CD14-positive monocyte (primary cell): ENCODE measurements at regions not wholly inside any gene's neighbourhood (a gene's known extent, or its start where the extent isn't known, plus 50 kb on each side); places are given as distances from the start of the nearest gene placed in this dataset.

ENCODE experiments used
- DNase-seq, 3 donors: peaks; one replicate each; pipeline ENCODE4 v3.0.0-alpha.2; 2011 to 2022
- H2AFZ ChIP-seq: 2 replicates; pipeline ENCODE4 v1.6.0; 2012; ENCODE audit warnings: mild to moderate bottlenecking, low read depth, low read length, inconsistent platforms; ENCODE audit not compliant: insufficient read depth, poor library complexity, severe bottlenecking
- H3K27ac ChIP-seq, 2 donors: 1 replicate in 1 of 2; 2 replicates in 1 of 2; pipeline ENCODE4 v1.5.1; 2012 to 2013; ENCODE audit warnings: low read length in 2 of 2, control low read depth in 1 of 2, inconsistent platforms in 1 of 2, low read depth in 1 of 2, mild to moderate bottlenecking in 1 of 2
- H3K27me3 ChIP-seq, 2 donors: one replicate each; pipeline versions ENCODE4 v1.6.0 to v1.6.1; 2011 to 2013; ENCODE audit warnings: low read length in 2 of 2; ENCODE audit not compliant: control insufficient read depth in 2 of 2, insufficient read depth in 2 of 2
- H3K36me3 ChIP-seq, 2 donors: replicated peaks in 1 of 2; 1 replicate in 1 of 2; 2 replicates in 1 of 2; pipeline versions ENCODE4 v1.5.1 to v1.6.1; 2012 to 2013; ENCODE audit warnings: low read length in 2 of 2, control low read depth in 1 of 2, inconsistent platforms in 1 of 2, mild to moderate bottlenecking in 1 of 2; ENCODE audit not compliant: insufficient read depth in 2 of 2, control insufficient read depth in 1 of 2
- H3K4me1 ChIP-seq, 2 donors: 1 replicate in 1 of 2; 2 replicates in 1 of 2; pipeline versions ENCODE4 v1.5.1 to v1.6.1; 2012 to 2013; ENCODE audit warnings: low read length in 2 of 2, control low read depth in 1 of 2, inconsistent platforms in 1 of 2, mild to moderate bottlenecking in 1 of 2, moderate library complexity in 1 of 2; ENCODE audit not compliant: insufficient read depth in 2 of 2, control insufficient read depth in 1 of 2
- H3K4me2 ChIP-seq: replicated peaks from 2 replicates; pipeline ENCODE3; 2012; ENCODE audit warnings: low read length, moderate library complexity, mild to moderate bottlenecking; ENCODE audit not compliant: poor library complexity, severe bottlenecking; ENCODE audit errors: extremely low read depth
- H3K4me3 ChIP-seq, 3 experiments: fragments of 200-600 bp in 1 of 3; sonication (generic) in 1 of 3; replicated peaks in 1 of 3; 1 replicate in 2 of 3; 2 replicates in 1 of 3; pipeline ENCODE4 v1.5.1; 2011 to 2013; ENCODE audit warnings: low read length in 3 of 3, mild to moderate bottlenecking in 3 of 3, control low read depth in 2 of 3, low read depth in 2 of 3, inconsistent platforms in 1 of 3, moderate library complexity in 1 of 3
- H3K79me2 ChIP-seq: 2 replicates; pipeline ENCODE4 v1.6.0; 2012; ENCODE audit warnings: mild to moderate bottlenecking, control low read depth, inconsistent platforms, low read length, moderate library complexity; ENCODE audit not compliant: insufficient read depth
- H3K9ac ChIP-seq: 2 replicates; pipeline ENCODE4 v1.6.0; 2017; ENCODE audit warnings: low read length, mild to moderate bottlenecking; ENCODE audit not compliant: insufficient read depth, poor library complexity, severe bottlenecking
- H3K9me3 ChIP-seq, 2 donors: replicated peaks in 1 of 2; 1 replicate in 1 of 2; 2 replicates in 1 of 2; pipeline versions ENCODE4 v1.5.1 to v1.6.1; 2012 to 2013; ENCODE audit warnings: low read length in 2 of 2, control low read depth in 1 of 2; ENCODE audit not compliant: control insufficient read depth in 1 of 2, insufficient read depth in 1 of 2
- H4K20me1 ChIP-seq: 2 replicates; pipeline ENCODE4 v1.6.0; 2012; ENCODE audit warnings: mild to moderate bottlenecking, low read length, control low read depth, moderate library complexity; ENCODE audit not compliant: insufficient read depth
- H3K27ac Mint-ChIP-seq, 7 donors: one replicate each; pipeline ENCODE4 v1.8.0; 2020; ENCODE audit warnings: mild to moderate bottlenecking in 7 of 7, mixed read lengths in 7 of 7, moderate library complexity in 6 of 7, inconsistent platforms in 2 of 7
- H3K27me3 Mint-ChIP-seq, 3 donors: one replicate each; pipeline ENCODE4 v1.8.0; 2021 to 2022; ENCODE audit warnings: low read depth in 3 of 3, mild to moderate bottlenecking in 3 of 3, mixed read lengths in 3 of 3, moderate library complexity in 3 of 3, inconsistent platforms in 1 of 3
- H3K36me3 Mint-ChIP-seq, 2 donors: one replicate each; pipeline ENCODE4 v1.8.0; 2020; ENCODE audit warnings: mixed read lengths in 2 of 2, inconsistent platforms in 1 of 2, mild to moderate bottlenecking in 1 of 2
- H3K4me1 Mint-ChIP-seq: one replicate; pipeline ENCODE4 v1.8.0; 2020; ENCODE audit warnings: mild to moderate bottlenecking, mixed read lengths
- H3K4me3 Mint-ChIP-seq, 2 donors: one replicate each; pipeline ENCODE4 v1.8.0; 2020; ENCODE audit warnings: mild to moderate bottlenecking in 2 of 2, mixed read lengths in 2 of 2, moderate library complexity in 1 of 2
- H3K9me3 Mint-ChIP-seq, 7 donors: one replicate each; pipeline ENCODE4 v1.8.0; 2020 to 2022; ENCODE audit warnings: mixed read lengths in 7 of 7, mild to moderate bottlenecking in 6 of 7, moderate library complexity in 6 of 7, inconsistent platforms in 2 of 7
- WGBS: methylation state at CpG from one replicate; pipeline ENCODE4 v1.1.5; 2013; ENCODE audit warnings: missing lambda C conversion rate; ENCODE audit not compliant: insufficient coverage; 5-methylcytosine and 5-hydroxymethylcytosine counted together
- intact Hi-C, 2 donors: fragments of 100-400 bp; cut with micrococcal nuclease; formaldehyde crosslinking; loops; one replicate each; pipeline versions ENCODE4 v1.15.0 to v1.15.1; 2023
- TF ChIP-seq, protein P1 (sequence below): fragments of 200-600 bp; IDR thresholded peaks from one replicate; pipeline ENCODE4 v1.8.0; 2022; ENCODE audit warnings: antibody characterized with exemption, mild to moderate bottlenecking

DNA sequence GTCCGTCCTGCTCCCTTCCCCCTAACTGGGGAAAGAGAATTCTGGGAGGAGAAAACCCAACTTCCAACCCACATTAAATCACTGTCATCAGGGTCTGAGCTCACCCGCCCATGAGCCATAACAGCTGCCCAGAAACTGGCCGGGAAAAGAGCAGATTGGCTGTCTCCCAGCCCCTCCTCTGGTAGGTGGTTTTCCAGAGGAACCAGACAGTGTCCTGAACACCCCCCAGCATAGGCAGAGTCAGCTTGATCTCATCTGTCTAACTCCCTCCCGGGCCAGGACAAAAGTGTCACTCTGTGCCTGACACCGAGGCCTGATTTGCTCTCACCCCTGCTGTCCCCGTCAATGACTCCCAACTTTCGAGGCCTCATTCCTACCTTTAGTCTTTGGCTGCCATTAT, 197.0 kb downstream of the AXIN2 start:
- intact Hi-C loops, result no loop called here
- no peaks in the 10 kb centered on the region for H3K4me1 ChIP-seq
- H3K36me3 ChIP-seq, result no peaks in the 10 kb centered on the region
- Mint-ChIP-seq H3K4me3 (no peak overlapping the region), H3K4me1 (no peaks in the 10 kb centered on the region), H3K9me3 (peaks cover 0 to 7% (median 0%) of the 10 kb centered on the region in 7 donors), H3K36me3 (no peaks in the 10 kb centered on the region), H3K27ac (no peak overlapping the region), H3K27me3 (peaks cover 0 to 6% (median 4%) of the 10 kb centered on the region in 3 donors)
- no peaks in the 10 kb centered on the region for H4K20me1 ChIP-seq
- H3K27ac ChIP-seq, result no peak overlapping the region
- DNase-seq, result no peak
- H3K9me3 ChIP-seq, result peaks cover 0 to 2% of the 10 kb centered on the region in 2 donors
- 90% methylated on average over 5 of the region's 7 CpGs for WGBS
- no peak overlapping the region for H2AFZ ChIP-seq
- H3K9ac ChIP-seq, result no peak overlapping the region
- H3K79me2 ChIP-seq, result no peaks in the 10 kb centered on the region
- H3K4me2 ChIP-seq, result no peak overlapping the region
- TF ChIP-seq, protein P1, sequence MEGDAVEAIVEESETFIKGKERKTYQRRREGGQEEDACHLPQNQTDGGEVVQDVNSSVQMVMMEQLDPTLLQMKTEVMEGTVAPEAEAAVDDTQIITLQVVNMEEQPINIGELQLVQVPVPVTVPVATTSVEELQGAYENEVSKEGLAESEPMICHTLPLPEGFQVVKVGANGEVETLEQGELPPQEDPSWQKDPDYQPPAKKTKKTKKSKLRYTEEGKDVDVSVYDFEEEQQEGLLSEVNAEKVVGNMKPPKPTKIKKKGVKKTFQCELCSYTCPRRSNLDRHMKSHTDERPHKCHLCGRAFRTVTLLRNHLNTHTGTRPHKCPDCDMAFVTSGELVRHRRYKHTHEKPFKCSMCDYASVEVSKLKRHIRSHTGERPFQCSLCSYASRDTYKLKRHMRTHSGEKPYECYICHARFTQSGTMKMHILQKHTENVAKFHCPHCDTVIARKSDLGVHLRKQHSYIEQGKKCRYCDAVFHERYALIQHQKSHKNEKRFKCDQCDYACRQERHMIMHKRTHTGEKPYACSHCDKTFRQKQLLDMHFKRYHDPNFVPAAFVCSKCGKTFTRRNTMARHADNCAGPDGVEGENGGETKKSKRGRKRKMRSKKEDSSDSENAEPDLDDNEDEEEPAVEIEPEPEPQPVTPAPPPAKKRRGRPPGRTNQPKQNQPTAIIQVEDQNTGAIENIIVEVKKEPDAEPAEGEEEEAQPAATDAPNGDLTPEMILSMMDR, result no peak
- H3K27me3 ChIP-seq, result no peaks in the 10 kb centered on the region
- H3K4me3 ChIP-seq, result no peak overlapping the region

DNA sequence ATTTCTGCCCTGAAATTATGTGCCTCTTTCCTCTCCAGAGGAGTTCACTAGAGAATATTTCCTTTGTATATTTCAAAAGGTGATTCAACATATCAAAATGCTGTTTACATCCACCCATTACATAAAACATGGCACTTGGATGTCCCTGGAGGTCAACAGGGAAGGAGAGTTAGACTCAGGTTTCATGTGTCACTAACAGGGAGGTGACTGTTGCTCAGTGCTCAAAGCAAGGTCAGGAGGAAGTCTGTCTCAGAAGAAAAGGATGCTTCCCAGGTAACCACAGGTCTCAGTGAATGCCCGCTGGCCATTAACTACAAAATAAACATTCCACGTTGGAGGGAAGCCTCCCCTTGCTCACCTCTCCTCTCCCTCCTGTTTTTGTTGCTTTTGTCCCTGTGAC, 198.6 kb downstream of the AXIN2 start:
- Mint-ChIP-seq H3K27me3 (peaks cover 3 to 6% (median 4%) of the 10 kb centered on the region in 3 donors), H3K27ac (no peak overlapping the region), H3K4me1 (no peaks in the 10 kb centered on the region), H3K9me3 (peaks cover 0 to 5% (median 0%) of the 10 kb centered on the region in 7 donors), H3K4me3 (no peak overlapping the region), H3K36me3 (no peaks in the 10 kb centered on the region)
- no peak for DNase-seq
- Histone ChIP-seq H2AFZ (no peak overlapping the region), H3K4me1 (no peaks in the 10 kb centered on the region), H3K9me3 (peaks cover 0 to 2% of the 10 kb centered on the region in 2 donors), H3K36me3 (no peaks in the 10 kb centered on the region), H3K27me3 (no peaks in the 10 kb centered on the region), H3K27ac (no peak overlapping the region), H3K4me3 (no peak overlapping the region), H4K20me1 (no peaks in the 10 kb centered on the region), H3K9ac (no peak overlapping the region), H3K79me2 (no peaks in the 10 kb centered on the region), H3K4me2 (no peak overlapping the region)
- TF ChIP-seq, protein P1, result no peak
- no CpG with 5 or more reads among the region's 2 CpGs for WGBS
- intact Hi-C loops, result no loop called here
